ENCODE measurements at regions not wholly inside any gene's neighbourhood (a gene's known extent, or its start where the extent isn't known, plus 50 kb on each side); places are given as distances from the start of the nearest gene placed in this dataset.

- no peak for TF ChIP-seq CTCF (IDR thresholded peaks at IDR 0.05)
- TF ChIP-seq POLR2A (IDR thresholded peaks at IDR 0.05), result no peak
Observed at GRCh38 chr3:70811880-70812279, 499.4 kb upstream of the MDFIC2 start.

Measured in stomach (tissue), 4 donors.